ENCODE measurements at regions not wholly inside any gene's neighbourhood (a gene's known extent, or its start where the extent isn't known, plus 50 kb on each side); places are given as distances from the start of the nearest gene placed in this dataset.
"Not testable (repeated sequence)": the region's sequence is repeated elsewhere in the genome, so short reads cannot be mapped to it uniquely, and the experiment has no call there.

- no peak for DNase-seq
These were observed 288.3 kb upstream of the AMIGO2 start for GRCh38 chr12:47367912-47368537.

- DNase-seq, result no peak
These were observed 286.8 kb upstream of the AMIGO2 start for GRCh38 chr12:47366579-47366978.

GRCh38 chr12:47366157-47366556, 286.4 kb upstream of the AMIGO2 start:
- DNase-seq, result no peak

- DNase-seq, result not testable (repeated sequence)
These were observed 285.8 kb upstream of the AMIGO2 start for GRCh38 chr12:47365443-47366076.

GRCh38 chr12:47364261-47364660, 284.5 kb upstream of the AMIGO2 start:
- no peak for DNase-seq

GRCh38 chr12:47362126-47362705, 282.5 kb upstream of the AMIGO2 start:
- no peak for DNase-seq

GRCh38 chr12:47361389-47362021, 281.7 kb upstream of the AMIGO2 start:
- DNase-seq, result no peak

GRCh38 chr12:47360771-47361388, 281.1 kb upstream of the AMIGO2 start:
- DNase-seq, result no peak

- DNase-seq, result no peak
These were observed 280.3 kb upstream of the AMIGO2 start for GRCh38 chr12:47360093-47360480.

- DNase-seq, result no peak
These were observed 279.7 kb upstream of the AMIGO2 start for GRCh38 chr12:47359310-47360092.

GRCh38 chr12:47357006-47357405, 277.2 kb upstream of the AMIGO2 start:
- DNase-seq, result not testable (repeated sequence)

GRCh38 chr12:47356129-47356700, 276.5 kb upstream of the AMIGO2 start:
- no peak for DNase-seq

GRCh38 chr12:47353508-47353907, 273.7 kb upstream of the AMIGO2 start:
- no peak for DNase-seq

GRCh38 chr12:47352067-47352466, 272.3 kb upstream of the AMIGO2 start:
- DNase-seq, result no peak

GRCh38 chr12:47351526-47351925, 271.8 kb upstream of the AMIGO2 start:
- DNase-seq, result no peak

GRCh38 chr12:47350062-47350408, 270.3 kb upstream of the AMIGO2 start:
- no peak for DNase-seq

GRCh38 chr12:47349137-47350061, 269.6 kb upstream of the AMIGO2 start:
- DNase-seq, result no peak

GRCh38 chr12:47348206-47348605, 268.4 kb upstream of the AMIGO2 start:
- no peak for DNase-seq

- DNase-seq, result no peak
These were observed 266.7 kb upstream of the AMIGO2 start for GRCh38 chr12:47346251-47347019.
